GM23338 (cell line): ENCODE measurements at regions not wholly inside any gene's neighbourhood (a gene's known extent, or its start where the extent isn't known, plus 50 kb on each side); places are given as distances from the start of the nearest gene placed in this dataset.

Experiments
- CREB1 ChIP-seq: fragments of 250-450 bp; sonication (Bioruptor Pico); IDR thresholded peaks from 2 replicates; pipeline ENCODE4 v1.5.0; 2020; ENCODE audit warnings: low read depth, mild to moderate bottlenecking, moderate library complexity
- NANOG ChIP-seq: IDR thresholded peaks from 2 replicates; pipeline ENCODE4 v1.6.1; 2016; ENCODE audit warnings: antibody characterized with exemption, borderline replicate concordance
- POLR2AphosphoS5 ChIP-seq: IDR thresholded peaks from 2 replicates; pipeline ENCODE4 v1.6.1; 2016; ENCODE audit warnings: antibody characterized with exemption, low read depth
- STAT1 ChIP-seq: IDR thresholded peaks from one replicate; pipeline ENCODE4 v1.6.1; 2016; ENCODE audit warnings: antibody characterized with exemption; ENCODE audit not compliant: unreplicated experiment
- ZNF114 ChIP-seq: fragments of 250-450 bp; sonication (Bioruptor Pico); IDR thresholded peaks from 2 replicates; pipeline ENCODE4 v1.5.0; 2020; ENCODE audit warnings: mild to moderate bottlenecking, moderate library complexity
- TF ChIP-seq, protein P1 (sequence below), 2 experiments: fragments of 200-600 bp in 1 of 2; sonication (generic) in 1 of 2; conservative IDR thresholded peaks; 2 replicates each; pipeline versions ENCODE4 v1.5.1 to v1.6.1; 2016 to 2017; ENCODE audit warnings: antibody characterized with exemption in 2 of 2, low read depth in 2 of 2, mild to moderate bottlenecking in 2 of 2, moderate library complexity in 1 of 2
- TF ChIP-seq, protein P2 (sequence below): IDR thresholded peaks from one replicate; pipeline ENCODE4 v1.6.1; 2018; ENCODE audit warnings: antibody characterized with exemption; ENCODE audit not compliant: unreplicated experiment

GRCh38 chr16:82384017-82384416, 214.0 kb upstream of the MPHOSPH6 start:
- TF ChIP-seq, protein P1, sequence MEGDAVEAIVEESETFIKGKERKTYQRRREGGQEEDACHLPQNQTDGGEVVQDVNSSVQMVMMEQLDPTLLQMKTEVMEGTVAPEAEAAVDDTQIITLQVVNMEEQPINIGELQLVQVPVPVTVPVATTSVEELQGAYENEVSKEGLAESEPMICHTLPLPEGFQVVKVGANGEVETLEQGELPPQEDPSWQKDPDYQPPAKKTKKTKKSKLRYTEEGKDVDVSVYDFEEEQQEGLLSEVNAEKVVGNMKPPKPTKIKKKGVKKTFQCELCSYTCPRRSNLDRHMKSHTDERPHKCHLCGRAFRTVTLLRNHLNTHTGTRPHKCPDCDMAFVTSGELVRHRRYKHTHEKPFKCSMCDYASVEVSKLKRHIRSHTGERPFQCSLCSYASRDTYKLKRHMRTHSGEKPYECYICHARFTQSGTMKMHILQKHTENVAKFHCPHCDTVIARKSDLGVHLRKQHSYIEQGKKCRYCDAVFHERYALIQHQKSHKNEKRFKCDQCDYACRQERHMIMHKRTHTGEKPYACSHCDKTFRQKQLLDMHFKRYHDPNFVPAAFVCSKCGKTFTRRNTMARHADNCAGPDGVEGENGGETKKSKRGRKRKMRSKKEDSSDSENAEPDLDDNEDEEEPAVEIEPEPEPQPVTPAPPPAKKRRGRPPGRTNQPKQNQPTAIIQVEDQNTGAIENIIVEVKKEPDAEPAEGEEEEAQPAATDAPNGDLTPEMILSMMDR (conservative IDR thresholded peaks at IDR 0.05; ENCODE audit: low read depth in 2 of 2), result no peak
- TF ChIP-seq STAT1 (no peak), POLR2AphosphoS5 (no peak), NANOG (no peak), CREB1 (CRISPR knock-in tag) (no peak), ZNF114 (CRISPR knock-in tag) (no peak)
- TF ChIP-seq, protein P2, sequence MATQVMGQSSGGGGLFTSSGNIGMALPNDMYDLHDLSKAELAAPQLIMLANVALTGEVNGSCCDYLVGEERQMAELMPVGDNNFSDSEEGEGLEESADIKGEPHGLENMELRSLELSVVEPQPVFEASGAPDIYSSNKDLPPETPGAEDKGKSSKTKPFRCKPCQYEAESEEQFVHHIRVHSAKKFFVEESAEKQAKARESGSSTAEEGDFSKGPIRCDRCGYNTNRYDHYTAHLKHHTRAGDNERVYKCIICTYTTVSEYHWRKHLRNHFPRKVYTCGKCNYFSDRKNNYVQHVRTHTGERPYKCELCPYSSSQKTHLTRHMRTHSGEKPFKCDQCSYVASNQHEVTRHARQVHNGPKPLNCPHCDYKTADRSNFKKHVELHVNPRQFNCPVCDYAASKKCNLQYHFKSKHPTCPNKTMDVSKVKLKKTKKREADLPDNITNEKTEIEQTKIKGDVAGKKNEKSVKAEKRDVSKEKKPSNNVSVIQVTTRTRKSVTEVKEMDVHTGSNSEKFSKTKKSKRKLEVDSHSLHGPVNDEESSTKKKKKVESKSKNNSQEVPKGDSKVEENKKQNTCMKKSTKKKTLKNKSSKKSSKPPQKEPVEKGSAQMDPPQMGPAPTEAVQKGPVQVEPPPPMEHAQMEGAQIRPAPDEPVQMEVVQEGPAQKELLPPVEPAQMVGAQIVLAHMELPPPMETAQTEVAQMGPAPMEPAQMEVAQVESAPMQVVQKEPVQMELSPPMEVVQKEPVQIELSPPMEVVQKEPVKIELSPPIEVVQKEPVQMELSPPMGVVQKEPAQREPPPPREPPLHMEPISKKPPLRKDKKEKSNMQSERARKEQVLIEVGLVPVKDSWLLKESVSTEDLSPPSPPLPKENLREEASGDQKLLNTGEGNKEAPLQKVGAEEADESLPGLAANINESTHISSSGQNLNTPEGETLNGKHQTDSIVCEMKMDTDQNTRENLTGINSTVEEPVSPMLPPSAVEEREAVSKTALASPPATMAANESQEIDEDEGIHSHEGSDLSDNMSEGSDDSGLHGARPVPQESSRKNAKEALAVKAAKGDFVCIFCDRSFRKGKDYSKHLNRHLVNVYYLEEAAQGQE, result no peak
